Sigmoid colon (tissue), 6 donors: ENCODE measurements at regions not wholly inside any gene's neighbourhood (a gene's known extent, or its start where the extent isn't known, plus 50 kb on each side); places are given as distances from the start of the nearest gene placed in this dataset.

Source experiments
- DNase-seq: peaks from one replicate; pipeline ENCODE4 v3.0.0-alpha.2; 2019
- H3K27ac ChIP-seq, 4 donors: fragments of 200-600 bp; sonication (generic); one replicate each; pipeline ENCODE4 v1.5.1; 2016 to 2019; ENCODE audit warnings: mild to moderate bottlenecking in 1 of 4
- H3K27me3 ChIP-seq, 3 donors: fragments of 200-600 bp; sonication (generic); one replicate each; pipeline ENCODE4 v1.5.1; 2019; ENCODE audit warnings: mild to moderate bottlenecking in 1 of 3
- H3K36me3 ChIP-seq, 4 donors: fragments of 200-600 bp; sonication (generic); one replicate each; pipeline ENCODE4 v1.5.1; 2016 to 2019
- H3K4me1 ChIP-seq, 4 donors: fragments of 200-600 bp; sonication (generic); one replicate each; pipeline ENCODE4 v1.5.1; 2017 to 2019
- H3K4me3 ChIP-seq, 4 donors: fragments of 200-600 bp; sonication (generic); one replicate each; pipeline ENCODE4 v1.5.1; 2017 to 2019; ENCODE audit warnings: mild to moderate bottlenecking in 2 of 4, moderate library complexity in 1 of 4
- H3K9me3 ChIP-seq, 4 donors: fragments of 200-600 bp in 3 of 4; sonication (generic) in 3 of 4; one replicate each; pipeline versions ENCODE4 v1.5.1 to v1.6.1; 2013 to 2019
- EP300 ChIP-seq, 4 donors: sonication (generic); formaldehyde crosslinking; IDR thresholded peaks; one replicate each; pipeline ENCODE4 v1.6.1; 2017; ENCODE audit warnings: antibody characterized with exemption in 4 of 4
- POLR2A ChIP-seq, 2 donors: fragments of 450-650 bp; IDR thresholded peaks; one replicate each; pipeline ENCODE4 v1.6.1; 2016; ENCODE audit warnings: antibody characterized with exemption in 2 of 2, mild to moderate bottlenecking in 2 of 2, moderate library complexity in 2 of 2
- POLR2AphosphoS5 ChIP-seq, 4 donors: sonication (generic); formaldehyde crosslinking; IDR thresholded peaks; one replicate each; pipeline ENCODE4 v1.6.1; 2017; ENCODE audit warnings: antibody characterized with exemption in 4 of 4
- WGBS, 2 donors: extraction: QIAGEN DNeasy Blood & Tissue Kit; methylation state at CpG; one replicate each; pipeline ENCODE4 v1.1.7; 2013; 5-methylcytosine and 5-hydroxymethylcytosine counted together
- intact Hi-C: fragments of 100-400 bp; cut with DNase I; formaldehyde crosslinking; loops from one replicate; pipeline ENCODE4 v1.15.1; 2023
- TF ChIP-seq, protein P1 (sequence below), 4 experiments: fragments of 450-650 bp in 3 of 4; fragments of 200-600 bp in 1 of 4; IDR thresholded peaks; one replicate each; pipeline ENCODE4 v1.5.1; 2016 to 2019; ENCODE audit warnings: antibody characterized with exemption in 4 of 4, mild to moderate bottlenecking in 3 of 4, moderate library complexity in 2 of 4
- donor health status: healthy with polysubstance abuse.
- donor health status: healthy.

DNA sequence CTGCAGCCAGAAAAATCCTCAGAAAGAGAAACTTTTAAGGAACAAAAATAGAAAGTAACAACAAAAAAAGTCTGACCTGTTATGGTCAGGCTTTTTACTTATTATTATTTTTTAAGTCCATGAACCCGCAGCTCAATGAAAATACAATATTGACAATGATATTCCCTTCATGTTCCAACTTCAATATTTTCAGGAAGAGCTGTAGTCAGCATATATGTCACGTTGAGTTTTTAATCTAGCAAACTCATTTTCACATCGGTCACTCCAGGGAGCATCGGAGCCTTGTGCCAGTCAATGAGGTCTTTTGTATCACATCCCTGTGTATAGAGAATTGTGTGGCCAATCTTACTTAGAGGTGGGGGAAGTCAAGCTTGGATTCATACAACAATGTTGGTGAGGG, 568.4 kb upstream of the GCFC2 start:
- Histone ChIP-seq H3K4me3 (no peak overlapping the region), H3K27me3 (no peaks in the 10 kb centered on the region), H3K9me3 (no peaks in the 10 kb centered on the region), H3K36me3 (no peaks in the 10 kb centered on the region), H3K27ac (no peak overlapping the region), H3K4me1 (no peaks in the 10 kb centered on the region)
- TF ChIP-seq, protein P1, sequence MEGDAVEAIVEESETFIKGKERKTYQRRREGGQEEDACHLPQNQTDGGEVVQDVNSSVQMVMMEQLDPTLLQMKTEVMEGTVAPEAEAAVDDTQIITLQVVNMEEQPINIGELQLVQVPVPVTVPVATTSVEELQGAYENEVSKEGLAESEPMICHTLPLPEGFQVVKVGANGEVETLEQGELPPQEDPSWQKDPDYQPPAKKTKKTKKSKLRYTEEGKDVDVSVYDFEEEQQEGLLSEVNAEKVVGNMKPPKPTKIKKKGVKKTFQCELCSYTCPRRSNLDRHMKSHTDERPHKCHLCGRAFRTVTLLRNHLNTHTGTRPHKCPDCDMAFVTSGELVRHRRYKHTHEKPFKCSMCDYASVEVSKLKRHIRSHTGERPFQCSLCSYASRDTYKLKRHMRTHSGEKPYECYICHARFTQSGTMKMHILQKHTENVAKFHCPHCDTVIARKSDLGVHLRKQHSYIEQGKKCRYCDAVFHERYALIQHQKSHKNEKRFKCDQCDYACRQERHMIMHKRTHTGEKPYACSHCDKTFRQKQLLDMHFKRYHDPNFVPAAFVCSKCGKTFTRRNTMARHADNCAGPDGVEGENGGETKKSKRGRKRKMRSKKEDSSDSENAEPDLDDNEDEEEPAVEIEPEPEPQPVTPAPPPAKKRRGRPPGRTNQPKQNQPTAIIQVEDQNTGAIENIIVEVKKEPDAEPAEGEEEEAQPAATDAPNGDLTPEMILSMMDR (IDR thresholded peaks at IDR 0.05): no peak
- no peak for TF ChIP-seq POLR2A (IDR thresholded peaks at IDR 0.05)
- TF ChIP-seq POLR2AphosphoS5 (IDR thresholded peaks at IDR 0.05): no peak
- no peak for TF ChIP-seq EP300 (IDR thresholded peaks at IDR 0.05)
- intact Hi-C loops: no loop called here
- DNase-seq: no peak
- 68 to 90% methylated on average over 4 of the region's 4 CpGs for WGBS, 2 donors

DNA sequence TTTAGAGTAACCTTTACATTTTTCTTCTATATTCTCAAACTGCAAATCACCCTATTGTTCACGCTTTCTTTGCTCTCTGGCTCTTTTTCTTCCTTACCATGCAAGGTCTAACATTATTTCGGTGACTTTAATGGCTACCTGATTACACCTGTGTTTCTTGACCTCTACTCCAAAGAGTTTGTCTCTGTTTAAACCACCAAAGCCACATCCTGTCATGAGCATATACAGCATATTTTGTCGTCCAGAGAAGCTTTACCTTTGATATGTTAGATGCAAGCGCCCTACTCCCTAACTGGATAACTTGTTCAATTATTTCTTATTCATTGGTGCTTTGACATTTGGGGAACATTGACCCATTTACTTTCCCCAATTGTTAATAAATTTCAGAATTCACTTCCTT, 565.1 kb upstream of the GCFC2 start:
- no peak for TF ChIP-seq EP300 (IDR thresholded peaks at IDR 0.05)
- TF ChIP-seq POLR2AphosphoS5 (IDR thresholded peaks at IDR 0.05): no peak
- no peak for TF ChIP-seq POLR2A (IDR thresholded peaks at IDR 0.05)
- DNase-seq: no peak
- Histone ChIP-seq H3K27ac (no peak overlapping the region), H3K36me3 (no peaks in the 10 kb centered on the region), H3K4me1 (no peaks in the 10 kb centered on the region), H3K27me3 (no peaks in the 10 kb centered on the region), H3K4me3 (no peak overlapping the region), H3K9me3 (no peaks in the 10 kb centered on the region)
- intact Hi-C loops: no loop called here
- WGBS, 2 donors: 86 to 88% methylated on average over 4 of the region's 4 CpGs

DNA sequence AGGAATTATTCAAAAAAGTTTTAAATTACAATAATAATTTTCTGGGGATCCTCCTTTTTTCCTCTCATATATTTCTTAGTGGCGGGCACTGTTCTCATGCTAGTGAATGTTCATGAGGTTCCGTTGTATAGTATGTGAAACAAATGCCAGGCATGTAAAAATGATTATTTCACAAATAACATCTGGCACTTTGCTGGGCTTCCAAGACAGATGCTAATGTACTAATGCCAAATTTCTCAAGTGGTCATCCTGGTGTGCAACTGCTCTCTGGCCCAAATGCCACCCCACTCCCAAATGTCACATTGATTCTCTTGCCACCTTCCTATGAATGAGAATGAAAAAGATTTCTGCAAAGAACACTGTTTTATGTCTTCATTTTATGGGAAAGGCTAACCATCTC, 564.0 kb upstream of the GCFC2 start:
- no peak overlapping the region for H3K27ac ChIP-seq
- no peak for DNase-seq
- no peaks in the 10 kb centered on the region for H3K9me3 ChIP-seq
- no peaks in the 10 kb centered on the region for H3K27me3 ChIP-seq
- H3K4me3 ChIP-seq: no peak overlapping the region
- H3K36me3 ChIP-seq: no peaks in the 10 kb centered on the region
- TF ChIP-seq POLR2A (IDR thresholded peaks at IDR 0.05) (no peak), POLR2AphosphoS5 (IDR thresholded peaks at IDR 0.05) (no peak), EP300 (IDR thresholded peaks at IDR 0.05) (no peak)
- TF ChIP-seq, protein P1 (IDR thresholded peaks at IDR 0.05): no peak
- no peaks in the 10 kb centered on the region for H3K4me1 ChIP-seq
- intact Hi-C loops: no loop called here
- WGBS, 2 donors: 91 to 92% methylated on average over 2 of the region's 2 CpGs

DNA sequence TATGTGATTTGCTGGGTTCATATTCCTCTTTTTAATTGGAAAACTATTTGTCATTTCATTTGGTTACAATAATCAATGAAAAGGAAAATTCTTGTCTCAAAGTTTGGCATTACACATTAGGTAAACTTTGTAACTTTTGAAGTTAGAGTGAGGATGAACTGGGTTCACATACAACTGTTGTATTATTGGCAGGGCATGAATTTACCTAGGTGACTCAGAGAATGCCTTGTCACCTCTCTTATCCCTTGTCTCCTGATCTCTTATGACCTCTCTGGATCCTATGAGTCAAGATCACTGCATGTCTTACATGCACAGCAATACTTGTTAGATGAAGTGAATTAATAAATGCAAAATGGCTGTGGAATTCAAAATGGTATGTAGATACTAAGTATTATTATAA, 563.4 kb upstream of the GCFC2 start:
- intact Hi-C loops: no loop called here

DNA sequence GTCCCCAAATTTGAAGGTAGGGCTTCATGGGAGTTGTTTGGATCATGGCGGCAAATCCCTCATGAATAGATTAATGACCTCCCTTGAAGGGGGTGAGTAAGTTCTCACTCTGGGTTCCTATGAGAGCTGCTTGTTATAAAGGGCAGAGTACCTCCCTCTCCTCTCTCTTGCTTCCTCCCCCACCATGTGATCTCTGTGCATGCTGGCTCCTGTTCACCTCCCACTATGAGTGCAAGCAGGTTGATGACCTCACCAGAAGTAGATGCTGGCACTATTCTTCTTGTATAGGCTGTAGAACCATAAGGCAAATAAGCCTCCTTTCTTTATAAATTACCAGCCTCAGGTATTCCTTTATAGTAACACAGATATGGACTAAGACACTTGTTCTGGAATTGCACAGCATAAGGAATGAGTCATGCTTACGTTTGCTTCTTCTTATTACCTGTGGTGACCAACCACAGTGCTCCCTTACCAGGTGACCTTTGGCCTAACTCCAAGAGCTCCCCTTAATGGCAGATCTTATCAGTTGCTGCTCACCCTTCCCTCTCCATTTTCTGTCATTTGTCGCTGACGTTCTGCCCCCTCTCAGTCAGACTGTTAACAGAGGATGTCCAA, 559.5 kb upstream of the GCFC2 start:
- H3K36me3 ChIP-seq: no peaks in the 10 kb centered on the region
- H3K9me3 ChIP-seq: no peaks in the 10 kb centered on the region
- no peak overlapping the region for H3K27ac ChIP-seq
- TF ChIP-seq, protein P1 (IDR thresholded peaks at IDR 0.05): no peak
- no peak for TF ChIP-seq POLR2AphosphoS5 (IDR thresholded peaks at IDR 0.05)
- TF ChIP-seq POLR2A (IDR thresholded peaks at IDR 0.05): no peak
- no peak for TF ChIP-seq EP300 (IDR thresholded peaks at IDR 0.05)
- 42 to 66% methylated on average over 4 of the region's 4 CpGs for WGBS, 2 donors
- DNase-seq: no peak
- H3K4me1 ChIP-seq: no peaks in the 10 kb centered on the region
- H3K27me3 ChIP-seq: no peaks in the 10 kb centered on the region
- intact Hi-C loops: no loop called here
- H3K4me3 ChIP-seq: no peak overlapping the region

More for the DNA sequence above, 563.4 kb upstream of the GCFC2 start:
- Histone ChIP-seq H3K9me3 (no peaks in the 10 kb centered on the region), H3K27me3 (no peaks in the 10 kb centered on the region), H3K4me1 (no peaks in the 10 kb centered on the region), H3K36me3 (no peaks in the 10 kb centered on the region), H3K27ac (no peak overlapping the region), H3K4me3 (no peak overlapping the region)
- DNase-seq: no peak
- TF ChIP-seq EP300 (IDR thresholded peaks at IDR 0.05) (no peak), POLR2AphosphoS5 (IDR thresholded peaks at IDR 0.05) (no peak), POLR2A (IDR thresholded peaks at IDR 0.05) (no peak)
- TF ChIP-seq, protein P1 (IDR thresholded peaks at IDR 0.05): no peak
